ENCODE measurements at regions not wholly inside any gene's neighbourhood (a gene's known extent, or its start where the extent isn't known, plus 50 kb on each side); places are given as distances from the start of the nearest gene placed in this dataset.
"Not testable (repeated sequence)": the region's sequence is repeated elsewhere in the genome, so short reads cannot be mapped to it uniquely, and the experiment has no call there.

- DNase-seq: no peak
Measured at GRCh38 chr5:176748073-176748966, 62.0 kb upstream of the UNC5A start.

- DNase-seq: no peak
Measured at GRCh38 chr5:176748967-176749935, 61.1 kb upstream of the UNC5A start.

- no peak for DNase-seq
Measured at GRCh38 chr5:176750144-176750543, 60.2 kb upstream of the UNC5A start.

GRCh38 chr5:176754376-176754973, 55.9 kb upstream of the UNC5A start:
- DNase-seq: no peak

- DNase-seq: not testable (repeated sequence)
Measured at GRCh38 chr5:176755593-176755992, 54.8 kb upstream of the UNC5A start.

DNA sequence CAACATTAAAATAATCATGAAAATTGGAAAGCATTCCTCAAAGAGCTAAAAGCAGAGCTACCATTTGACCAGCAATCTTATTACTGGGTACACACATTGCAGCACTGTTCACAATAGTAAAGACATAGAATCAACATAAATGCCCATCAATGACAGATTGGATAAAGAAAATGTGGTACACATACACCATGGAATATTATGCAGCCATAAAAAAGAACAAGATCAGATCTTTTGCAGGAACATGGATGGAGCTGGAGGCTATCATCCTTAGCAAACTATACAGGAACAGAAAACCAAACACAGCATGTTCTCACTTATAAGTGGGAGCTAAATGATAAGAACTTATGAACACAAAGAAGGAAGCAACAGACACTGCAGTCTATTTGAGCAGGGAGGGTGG, 52.8 kb upstream of the UNC5A start:
- DNase-seq: not testable (repeated sequence)
